PC-9 (cell line): ENCODE measurements at regions not wholly inside any gene's neighbourhood (a gene's known extent, or its start where the extent isn't known, plus 50 kb on each side); places are given as distances from the start of the nearest gene placed in this dataset.

Experiments
- BruUV-seq: library from RNA; stranded (reverse); fragments of 400-500 nt; replicated peaks from 2 replicates; lab custom pipeline; 2021; lab: Mats Ljungman, UMichigan
- CTCF ChIA-PET: fragments of 300-600 bp; sonication (Branson Sonifier 250); formaldehyde crosslinking; loops from one replicate; lab custom pipeline; 2022; ENCODE audit warnings: antibody characterized with exemption; lab: Charles Lee
- POLR2A ChIA-PET: fragments of 300-600 bp; sonication (Branson Sonifier 250); formaldehyde crosslinking; loops from one replicate; lab custom pipeline; 2022; ENCODE audit warnings: antibody characterized with exemption; ENCODE audit not compliant: unreplicated experiment; lab: Charles Lee
- DNase-seq, 2 experiments: peaks; one replicate each; pipeline versions ENCODE4 v3.0.0 to v3.0.0-alpha.2; 2015 to 2022; ENCODE audit warnings: mixed read lengths in 1 of 2
- H2AFZ ChIP-seq: fragments of 200-600 bp; sonication (generic); 2 replicates; pipeline ENCODE4 v1.8.1; 2017; ENCODE audit warnings: antibody characterized with exemption
- H3F3A ChIP-seq: fragments of 200-600 bp; sonication (generic); 2 replicates; pipeline ENCODE4 v1.8.1; 2017; ENCODE audit warnings: antibody characterized with exemption, mild to moderate bottlenecking, low read depth; ENCODE audit not compliant: insufficient read depth
- H3K27ac ChIP-seq: fragments of 200-600 bp; sonication (generic); 2 replicates; pipeline ENCODE4 v1.6.1; 2016; ENCODE audit warnings: mixed run types
- H3K27me3 ChIP-seq: fragments of 200-600 bp; sonication (generic); 2 replicates; pipeline ENCODE4 v1.6.1; 2016; ENCODE audit warnings: low read depth, mixed run types; ENCODE audit not compliant: insufficient read depth
- H3K36me3 ChIP-seq: fragments of 200-600 bp; sonication (generic); 2 replicates; pipeline ENCODE4 v1.6.1; 2016; ENCODE audit warnings: low read depth, mixed run types
- H3K4me1 ChIP-seq: fragments of 200-600 bp; sonication (generic); replicated peaks from 2 replicates; pipeline ENCODE4 v1.6.1; 2016; ENCODE audit warnings: mixed run types; ENCODE audit not compliant: insufficient read depth
- H3K4me2 ChIP-seq: fragments of 200-600 bp; sonication (generic); 2 replicates; pipeline ENCODE4 v1.6.1; 2017; ENCODE audit warnings: mixed run types
- H3K4me3 ChIP-seq: fragments of 200-600 bp; sonication (generic); 2 replicates; pipeline ENCODE4 v1.6.1; 2016; ENCODE audit warnings: mixed run types
- H3K79me2 ChIP-seq: fragments of 200-600 bp; sonication (generic); 2 replicates; pipeline ENCODE4 v1.6.1; 2017; ENCODE audit warnings: low read depth, mixed run types
- H3K9me2 ChIP-seq: fragments of 200-600 bp; sonication (generic); 2 replicates; pipeline ENCODE4 v1.8.1; 2017; ENCODE audit warnings: mild to moderate bottlenecking; ENCODE audit not compliant: insufficient read depth
- H3K9me3 ChIP-seq: fragments of 200-600 bp; sonication (generic); 2 replicates; pipeline ENCODE4 v1.8.1; 2016; ENCODE audit warnings: low read depth; ENCODE audit not compliant: insufficient read depth
- H4K20me1 ChIP-seq: fragments of 200-600 bp; sonication (generic); 2 replicates; pipeline ENCODE4 v1.8.1; 2017; ENCODE audit not compliant: insufficient read depth
- EZH2 ChIP-seq: fragments of 200-600 bp; sonication (generic); IDR thresholded peaks from 2 replicates; pipeline ENCODE4 v1.8.0; 2017; ENCODE audit warnings: antibody characterized with exemption, low read depth
- intact Hi-C: fragments of 100-400 bp; cut with micrococcal nuclease; formaldehyde crosslinking; loops from one replicate; pipeline ENCODE4 v1.10.0; 2022; ENCODE audit not compliant: unreplicated experiment
- TF ChIP-seq, protein P1 (sequence below): fragments of 200-600 bp; sonication (generic); conservative IDR thresholded peaks from 2 replicates; pipeline ENCODE4 v1.6.1; 2017; ENCODE audit warnings: mixed run types, antibody characterized with exemption, mild to moderate bottlenecking, moderate library complexity

DNA sequence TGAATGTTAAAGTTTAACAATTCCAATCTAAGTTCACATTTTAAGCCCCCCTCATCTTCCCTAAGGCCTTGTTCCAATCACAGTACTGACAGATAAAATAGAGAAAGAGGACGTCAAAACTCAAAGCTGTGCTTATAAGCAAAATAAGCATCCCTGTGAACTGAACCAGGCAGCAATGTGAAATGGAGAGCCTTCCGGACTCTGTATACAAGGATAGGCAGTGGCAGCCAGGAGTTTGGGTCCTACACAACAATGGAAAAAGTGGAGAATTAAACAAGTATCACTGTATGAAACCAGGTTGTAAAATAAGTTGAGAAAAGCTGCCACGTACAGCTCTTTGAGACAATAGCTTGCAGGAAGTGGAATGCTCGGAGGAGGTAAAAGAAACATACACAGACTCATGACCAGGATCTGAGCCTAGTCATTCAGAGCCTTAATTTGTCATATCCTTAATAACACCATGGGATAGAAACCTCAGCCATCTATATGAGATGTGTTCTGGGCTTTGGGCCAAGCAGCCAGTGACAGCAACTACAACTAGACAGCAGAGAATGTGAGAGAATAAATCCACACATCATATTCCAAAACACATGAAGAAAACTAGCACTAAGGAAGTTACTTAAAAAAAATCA is 55.2 kb upstream of the PALMD start:
- no peaks in the 10 kb centered on the region for H3K79me2 ChIP-seq
- H3K4me1 ChIP-seq = 0 out of 2 replicates have a peak, but pooled peaks cover 4% of the 10 kb centered on the region
- ChIA-PET POLR2A (interaction anchor here (0.6 kb wide), 1 partner anchor 55 kb away, joined by 3 read pairs; the partner anchor contains the start of gene PALMD), CTCF (no interaction called here)
- no peaks in the 10 kb centered on the region for H4K20me1 ChIP-seq
- H3K9me3 ChIP-seq = no peaks in the 10 kb centered on the region
- no peaks in the 10 kb centered on the region for H3F3A ChIP-seq
- H3K9me2 ChIP-seq = no peaks in the 10 kb centered on the region
- H3K27me3 ChIP-seq = no peaks in the 10 kb centered on the region
- H3K27ac ChIP-seq = no peak overlapping the region
- no TSS peak for BruUV-seq
- DNase-seq = no peak
- no peak overlapping the region for H3K4me3 ChIP-seq
- no peak overlapping the region for H2AFZ ChIP-seq
- H3K36me3 ChIP-seq = no peaks in the 10 kb centered on the region
- TF ChIP-seq, protein P1, sequence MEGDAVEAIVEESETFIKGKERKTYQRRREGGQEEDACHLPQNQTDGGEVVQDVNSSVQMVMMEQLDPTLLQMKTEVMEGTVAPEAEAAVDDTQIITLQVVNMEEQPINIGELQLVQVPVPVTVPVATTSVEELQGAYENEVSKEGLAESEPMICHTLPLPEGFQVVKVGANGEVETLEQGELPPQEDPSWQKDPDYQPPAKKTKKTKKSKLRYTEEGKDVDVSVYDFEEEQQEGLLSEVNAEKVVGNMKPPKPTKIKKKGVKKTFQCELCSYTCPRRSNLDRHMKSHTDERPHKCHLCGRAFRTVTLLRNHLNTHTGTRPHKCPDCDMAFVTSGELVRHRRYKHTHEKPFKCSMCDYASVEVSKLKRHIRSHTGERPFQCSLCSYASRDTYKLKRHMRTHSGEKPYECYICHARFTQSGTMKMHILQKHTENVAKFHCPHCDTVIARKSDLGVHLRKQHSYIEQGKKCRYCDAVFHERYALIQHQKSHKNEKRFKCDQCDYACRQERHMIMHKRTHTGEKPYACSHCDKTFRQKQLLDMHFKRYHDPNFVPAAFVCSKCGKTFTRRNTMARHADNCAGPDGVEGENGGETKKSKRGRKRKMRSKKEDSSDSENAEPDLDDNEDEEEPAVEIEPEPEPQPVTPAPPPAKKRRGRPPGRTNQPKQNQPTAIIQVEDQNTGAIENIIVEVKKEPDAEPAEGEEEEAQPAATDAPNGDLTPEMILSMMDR = no peak
- TF ChIP-seq EZH2 = no peak
- H3K4me2 ChIP-seq = no peak overlapping the region
- intact Hi-C loops = no loop called here

DNA sequence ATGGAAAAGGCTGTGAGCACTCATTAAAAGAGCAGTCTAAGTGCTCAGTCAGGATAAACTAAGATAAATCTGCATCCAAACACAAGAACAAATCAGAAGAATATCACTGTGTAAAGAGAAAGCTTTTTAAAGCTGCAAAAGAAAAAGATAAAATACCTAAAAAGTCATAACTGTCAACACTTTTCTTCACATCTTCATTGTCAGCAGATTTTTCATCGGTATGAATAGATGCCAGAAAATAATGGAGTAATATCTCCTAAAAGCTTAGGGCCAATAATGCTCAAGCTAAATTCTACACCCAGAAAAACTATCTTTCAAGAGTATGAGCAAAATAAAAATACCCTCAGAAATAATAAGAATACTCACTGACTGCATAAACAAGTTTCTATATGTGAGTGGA is 54.0 kb upstream of the PALMD start:
- intact Hi-C loops = no loop called here
- H3K9me2 ChIP-seq = no peaks in the 10 kb centered on the region
- CTCF ChIA-PET = no interaction called here
- no peaks in the 10 kb centered on the region for H3K27me3 ChIP-seq
- DNase-seq = no peak
- no peak overlapping the region for H2AFZ ChIP-seq
- H3K4me1 ChIP-seq = 0 out of 2 replicates have a peak, but pooled peaks cover 4% of the 10 kb centered on the region
- no peaks in the 10 kb centered on the region for H3K79me2 ChIP-seq
- no peak overlapping the region for H3K4me3 ChIP-seq
- H3K36me3 ChIP-seq = no peaks in the 10 kb centered on the region
- no peaks in the 10 kb centered on the region for H3K9me3 ChIP-seq
- no peak overlapping the region for H3K4me2 ChIP-seq
- H3K27ac ChIP-seq = no peak overlapping the region
- H4K20me1 ChIP-seq = no peaks in the 10 kb centered on the region
- TF ChIP-seq, protein P1 = no peak
- no peak for TF ChIP-seq EZH2
- BruUV-seq = no TSS peak
- POLR2A ChIA-PET = interaction anchor here (0.7 kb wide), 1 partner anchor 625 kb away, joined by 3 read pairs; no protein-coding TSS in a partner anchor
- H3F3A ChIP-seq = no peaks in the 10 kb centered on the region

DNA sequence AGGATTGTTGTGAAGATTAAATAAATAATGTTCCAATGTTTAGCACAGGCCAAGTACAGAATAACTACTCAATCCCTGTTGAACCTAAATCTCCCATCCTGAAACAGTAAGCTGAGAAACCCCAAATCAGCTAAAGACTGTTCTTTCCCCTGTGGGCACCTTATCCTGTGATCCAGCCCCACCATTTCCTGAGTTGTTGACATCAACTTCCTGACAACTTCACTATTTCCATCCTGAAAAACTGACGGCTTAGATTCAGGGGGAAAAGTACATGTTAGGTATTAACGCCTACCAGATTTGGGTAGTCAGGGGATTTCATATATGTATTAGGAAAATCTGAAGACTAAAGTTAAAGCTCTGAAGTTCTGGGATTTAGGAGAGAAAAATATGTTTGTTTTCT is 51.7 kb upstream of the PALMD start:
- ChIA-PET CTCF (no interaction called here), POLR2A (no interaction called here)
- Histone ChIP-seq H3K4me2 (no peak overlapping the region), H3K4me1 (0 out of 2 replicates have a peak, but pooled peaks cover 4% of the 10 kb centered on the region), H3K9me2 (no peaks in the 10 kb centered on the region), H3K27me3 (no peaks in the 10 kb centered on the region), H3K27ac (no peak overlapping the region), H3K4me3 (no peak overlapping the region), H3K79me2 (no peaks in the 10 kb centered on the region), H3K36me3 (no peaks in the 10 kb centered on the region), H3F3A (no peaks in the 10 kb centered on the region), H4K20me1 (no peaks in the 10 kb centered on the region), H3K9me3 (no peaks in the 10 kb centered on the region), H2AFZ (no peak overlapping the region)
- intact Hi-C loops = no loop called here
- DNase-seq = no peak
- no TSS peak for BruUV-seq
- no peak for TF ChIP-seq EZH2
- TF ChIP-seq, protein P1 = no peak
